ENCODE measurements at regions not wholly inside any gene's neighbourhood (a gene's known extent, or its start where the extent isn't known, plus 50 kb on each side); places are given as distances from the start of the nearest gene placed in this dataset.
"Not testable (repeated sequence)": the region's sequence is repeated elsewhere in the genome, so short reads cannot be mapped to it uniquely, and the experiment has no call there.

DNA sequence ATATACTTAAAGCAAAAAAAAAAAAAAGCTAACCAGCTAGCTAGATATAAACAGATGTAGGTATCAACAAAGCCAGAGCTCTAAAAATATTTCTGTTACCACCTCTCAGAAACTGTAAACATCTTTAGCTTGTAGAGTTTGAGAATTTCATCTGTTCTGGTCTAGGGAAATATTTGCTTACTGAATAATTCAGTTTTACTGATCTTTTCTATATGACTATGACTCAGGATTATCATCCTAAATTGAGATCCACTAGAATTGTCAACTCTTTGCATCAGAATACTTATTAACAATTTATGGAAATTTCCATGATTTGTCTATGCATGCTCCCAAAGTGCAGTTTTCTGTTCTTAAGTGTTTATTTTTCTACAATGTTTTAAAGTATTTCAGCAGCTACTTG lies 517.3 kb downstream of the DIPK2A start:
- no peak overlapping the region for H3K27ac Mint-ChIP-seq
- no peak for DNase-seq
- H3K36me3 Mint-ChIP-seq (ENCODE audit: low read depth) = no peaks in the 10 kb centered on the region
- H3K4me1 Mint-ChIP-seq = no peaks in the 10 kb centered on the region
- POLR2A ChIA-PET = no interaction called here
- no peak for ATAC-seq
- CTCF ChIA-PET = interaction anchor here (0.9 kb wide), 1 partner anchor 517 kb away, joined by 4 read pairs; no protein-coding TSS in a partner anchor
- no peaks in the 10 kb centered on the region for H3K9me3 Mint-ChIP-seq (ENCODE audit: low read depth)
- H3K27me3 Mint-ChIP-seq = peaks cover 2% of the 10 kb centered on the region
- no peak overlapping the region for H3K4me3 Mint-ChIP-seq
- intact Hi-C loops (cut with DNase I, micrococcal nuclease) = no loop called here

DNA sequence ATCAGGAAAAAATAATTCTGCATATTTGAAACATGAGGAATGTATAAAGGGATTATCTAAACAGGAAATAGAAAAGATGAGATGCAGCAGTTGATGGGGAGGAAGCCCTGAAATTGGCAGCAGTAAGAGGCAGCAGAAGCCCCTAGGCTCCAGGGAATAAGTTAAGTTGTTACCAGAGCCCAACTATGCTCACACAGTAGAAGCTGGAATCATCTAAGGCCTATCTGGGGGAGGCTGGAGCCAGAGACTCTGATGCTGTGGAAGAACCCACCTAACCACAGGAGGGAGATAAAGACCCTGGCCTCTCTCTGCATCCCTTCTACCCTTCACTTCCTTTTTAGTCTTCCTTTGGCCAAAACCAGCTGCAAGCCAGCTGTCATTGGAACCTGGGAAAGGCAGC lies 519.7 kb downstream of the DIPK2A start:
- Mint-ChIP-seq H3K36me3 (ENCODE audit: low read depth) (no peaks in the 10 kb centered on the region), H3K4me3 (no peak overlapping the region), H3K9me3 (ENCODE audit: low read depth) (no peaks in the 10 kb centered on the region), H3K4me1 (no peaks in the 10 kb centered on the region), H3K27me3 (peaks cover 2% of the 10 kb centered on the region), H3K27ac (no peak overlapping the region)
- ChIA-PET POLR2A (no interaction called here), CTCF (no interaction called here)
- ATAC-seq = no peak
- intact Hi-C loops (cut with DNase I, micrococcal nuclease) = no loop called here
- no peak for DNase-seq

DNA sequence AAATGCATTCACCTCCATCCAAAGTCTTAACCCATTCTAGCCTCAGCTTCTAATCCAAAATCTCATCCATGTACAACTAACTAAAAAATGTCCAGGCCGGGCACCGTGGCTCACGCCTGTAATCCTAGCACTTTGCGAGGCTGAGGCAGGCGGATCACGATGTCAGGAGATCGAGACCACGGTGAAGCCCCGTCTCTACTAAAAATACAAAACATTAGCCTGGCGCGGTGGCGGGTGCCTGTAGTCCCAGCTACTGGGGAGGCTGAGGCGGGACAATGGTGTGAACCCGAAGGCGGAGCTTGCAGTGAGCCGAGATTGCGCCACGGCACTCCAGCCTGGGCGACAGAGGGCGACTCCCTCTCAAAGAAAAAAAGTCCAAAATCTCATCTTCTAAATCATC lies 523.0 kb downstream of the DIPK2A start:
- POLR2A ChIA-PET; H3K36me3 Mint-ChIP-seq (ENCODE audit: low read depth); intact Hi-C loops (cut with DNase I, micrococcal nuclease); DNase-seq; H3K27me3 Mint-ChIP-seq; H3K4me3 Mint-ChIP-seq; H3K9me3 Mint-ChIP-seq (ENCODE audit: low read depth); H3K27ac Mint-ChIP-seq; H3K4me1 Mint-ChIP-seq; ATAC-seq: not testable (repeated sequence)
- CTCF ChIA-PET = interaction anchor here (0.6 kb wide), 1 partner anchor 33 kb away, joined by 3 read pairs; no protein-coding TSS in a partner anchor

DNA sequence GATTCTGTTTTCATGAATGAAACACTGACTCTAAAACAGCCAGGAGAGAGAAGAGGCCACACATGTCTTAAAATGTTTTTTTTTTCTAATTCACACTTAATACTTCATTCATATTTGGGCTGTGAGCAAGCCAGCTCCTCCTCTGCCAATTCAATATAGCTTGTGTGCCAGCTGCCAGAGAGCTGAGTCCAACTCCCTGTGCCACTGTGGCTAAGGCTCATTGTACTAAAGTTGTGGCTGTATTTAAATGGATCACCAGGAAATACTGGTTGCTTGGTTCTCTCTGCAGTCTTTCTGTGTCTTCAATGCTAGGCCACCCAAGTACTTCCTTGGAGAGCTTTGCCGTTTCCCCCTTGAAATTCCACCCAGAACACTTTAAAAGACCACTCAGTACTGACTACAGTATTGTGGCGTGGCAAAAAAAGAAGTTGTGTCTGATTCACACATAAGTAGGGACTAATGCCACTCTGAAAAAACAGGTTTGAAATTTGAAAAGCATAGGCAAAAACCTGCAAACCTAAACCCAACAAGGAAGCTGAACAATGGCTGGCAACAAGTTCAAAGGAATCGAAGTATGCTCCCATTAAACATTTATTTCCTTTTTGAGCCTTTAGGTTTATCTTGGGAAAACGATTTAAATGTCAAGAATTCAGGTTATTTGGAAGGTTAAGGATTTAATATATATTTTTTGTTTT lies 524.7 kb downstream of the DIPK2A start:
- H3K27me3 Mint-ChIP-seq = peaks cover 2% of the 10 kb centered on the region
- H3K36me3 Mint-ChIP-seq (ENCODE audit: low read depth) = no peaks in the 10 kb centered on the region
- H3K4me3 Mint-ChIP-seq = no peak overlapping the region
- intact Hi-C loops (cut with DNase I, micrococcal nuclease) = no loop called here
- H3K27ac Mint-ChIP-seq = no peak overlapping the region
- H3K4me1 Mint-ChIP-seq = no peaks in the 10 kb centered on the region
- no peak for ATAC-seq
- ChIA-PET POLR2A (no interaction called here), CTCF (no interaction called here)
- DNase-seq = no peak
- H3K9me3 Mint-ChIP-seq (ENCODE audit: low read depth) = no peaks in the 10 kb centered on the region

DNA sequence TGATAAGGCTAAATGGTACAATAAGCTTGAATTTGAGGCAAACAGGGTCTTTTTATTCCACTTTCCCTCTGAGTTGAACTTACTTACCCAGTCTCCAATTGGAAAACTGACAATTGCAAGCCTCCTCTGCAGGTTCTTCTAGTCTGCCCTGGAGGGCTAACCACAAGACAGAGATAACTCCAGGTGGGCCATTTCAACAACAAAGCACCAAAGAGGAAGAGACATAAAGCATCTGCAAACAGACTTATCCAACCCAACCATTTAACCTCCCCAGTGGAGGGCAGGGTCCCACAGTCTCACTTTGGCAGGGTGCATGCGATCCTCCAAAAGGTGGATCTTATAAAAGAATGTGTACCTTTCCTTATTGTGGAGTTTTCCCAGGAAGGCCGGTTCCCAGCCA lies 525.8 kb downstream of the DIPK2A start:
- Mint-ChIP-seq H3K4me3 (no peak overlapping the region), H3K27me3 (peaks cover 2% of the 10 kb centered on the region), H3K27ac (no peak overlapping the region), H3K9me3 (ENCODE audit: low read depth) (no peaks in the 10 kb centered on the region), H3K36me3 (ENCODE audit: low read depth) (no peaks in the 10 kb centered on the region), H3K4me1 (no peaks in the 10 kb centered on the region)
- no peak for ATAC-seq
- CTCF ChIA-PET = no interaction called here
- intact Hi-C loops (cut with DNase I, micrococcal nuclease) = no loop called here
- no peak for DNase-seq
- POLR2A ChIA-PET = no interaction called here

DNA sequence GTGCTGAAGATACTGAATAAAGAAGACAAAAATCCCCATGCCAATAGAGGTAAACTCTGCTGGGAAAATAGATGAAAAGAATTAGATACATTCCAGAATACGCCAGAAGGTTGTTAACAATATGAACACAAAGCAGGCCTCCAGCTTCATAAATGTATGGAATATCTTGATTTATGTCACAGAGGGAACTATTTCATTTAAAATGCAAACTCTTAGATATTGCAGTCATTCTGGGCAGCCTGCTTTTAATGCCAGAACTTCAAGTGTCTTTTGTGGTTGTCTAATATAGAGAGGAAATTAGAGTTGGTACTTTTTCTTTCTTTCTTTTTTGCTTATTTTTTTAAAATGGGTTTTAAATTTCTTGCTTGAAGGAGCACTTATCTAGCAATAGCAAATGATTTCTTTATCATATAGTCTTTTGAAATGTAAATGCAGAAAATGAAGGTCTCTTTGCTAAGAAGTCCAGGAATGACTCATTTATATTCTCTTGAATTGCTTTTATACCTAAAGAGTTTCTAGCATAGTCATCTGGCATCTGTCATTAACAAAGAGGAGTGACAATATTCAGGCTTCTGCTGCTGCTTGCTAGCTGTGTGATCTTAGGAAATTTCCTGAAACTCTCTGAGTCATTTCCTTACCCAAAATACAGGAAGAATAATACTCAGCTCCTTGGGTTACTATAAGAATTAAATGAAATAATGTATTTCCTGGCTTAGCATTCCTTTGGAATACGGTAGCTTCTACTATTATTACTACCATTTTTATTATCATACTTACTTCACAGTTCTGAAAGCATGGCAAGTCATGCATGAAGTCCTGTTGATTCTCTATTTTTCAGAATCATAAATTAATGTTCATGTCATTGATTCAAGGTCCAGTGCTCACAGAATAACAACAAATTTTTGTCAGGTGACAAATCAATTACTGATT lies 527.6 kb downstream of the DIPK2A start:
- intact Hi-C loops (cut with DNase I, micrococcal nuclease) = no loop called here
- no peak for DNase-seq
- H3K27ac Mint-ChIP-seq = no peak overlapping the region
- H3K36me3 Mint-ChIP-seq (ENCODE audit: low read depth) = no peaks in the 10 kb centered on the region
- no peak for ATAC-seq
- H3K27me3 Mint-ChIP-seq = peaks cover 2% of the 10 kb centered on the region
- no peaks in the 10 kb centered on the region for H3K4me1 Mint-ChIP-seq
- no peaks in the 10 kb centered on the region for H3K9me3 Mint-ChIP-seq (ENCODE audit: low read depth)
- CTCF ChIA-PET = no interaction called here
- H3K4me3 Mint-ChIP-seq = no peak overlapping the region
- POLR2A ChIA-PET = no interaction called here

DNA sequence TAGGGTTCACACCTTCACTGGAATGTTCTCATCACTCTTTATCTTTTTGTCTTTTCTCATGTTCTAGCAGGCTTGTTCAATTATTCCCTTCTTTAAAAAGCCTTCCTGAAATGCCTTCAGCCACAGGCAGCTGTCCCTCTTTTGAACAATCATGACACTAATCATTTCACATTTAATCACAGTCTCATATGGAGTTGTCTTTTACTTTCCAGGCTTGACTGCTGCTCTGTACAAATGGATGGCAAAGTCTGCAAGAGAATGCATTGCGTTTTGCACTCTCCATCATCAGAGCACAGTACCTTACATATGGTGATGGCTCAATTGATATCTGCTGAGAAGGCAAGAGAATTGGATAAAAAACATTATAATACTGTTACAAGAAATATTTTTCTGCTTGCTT lies 529.8 kb downstream of the DIPK2A start:
- Mint-ChIP-seq H3K9me3 (ENCODE audit: low read depth) (no peaks in the 10 kb centered on the region), H3K36me3 (ENCODE audit: low read depth) (no peaks in the 10 kb centered on the region), H3K4me1 (no peaks in the 10 kb centered on the region), H3K27me3 (peaks cover 2% of the 10 kb centered on the region), H3K27ac (no peak overlapping the region), H3K4me3 (no peak overlapping the region)
- ChIA-PET CTCF (no interaction called here), POLR2A (no interaction called here)
- ATAC-seq (no peak), DNase-seq (no peak)
- intact Hi-C loops (cut with DNase I, micrococcal nuclease) = no loop called here

DNA sequence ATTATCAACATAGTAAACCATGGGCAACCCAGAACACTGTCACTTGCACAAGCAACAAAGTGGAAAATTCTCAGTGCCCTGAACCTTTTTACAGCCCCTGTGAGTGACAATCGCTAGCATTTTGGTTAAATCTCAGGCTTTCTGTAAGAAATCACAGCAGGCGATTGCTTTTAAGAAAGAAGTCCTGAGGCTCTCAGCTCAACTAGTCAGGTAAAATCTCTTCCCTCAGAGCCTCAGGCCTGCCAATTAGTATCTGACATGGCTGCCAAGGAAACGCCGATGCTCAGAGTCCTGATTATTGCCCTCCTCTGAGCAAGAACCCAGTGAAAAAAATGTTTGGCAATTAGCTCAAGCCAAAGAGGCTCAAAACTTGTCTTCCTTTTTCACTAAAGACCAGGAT lies 530.8 kb downstream of the DIPK2A start:
- POLR2A ChIA-PET = no interaction called here
- CTCF ChIA-PET = no interaction called here
- Mint-ChIP-seq H3K36me3 (ENCODE audit: low read depth) (no peaks in the 10 kb centered on the region), H3K4me1 (no peaks in the 10 kb centered on the region), H3K9me3 (ENCODE audit: low read depth) (no peaks in the 10 kb centered on the region), H3K27me3 (peaks cover 2% of the 10 kb centered on the region), H3K4me3 (no peak overlapping the region), H3K27ac (no peak overlapping the region)
- DNase-seq (no peak), ATAC-seq (no peak)
- intact Hi-C loops (cut with DNase I, micrococcal nuclease) = no loop called here

DNA sequence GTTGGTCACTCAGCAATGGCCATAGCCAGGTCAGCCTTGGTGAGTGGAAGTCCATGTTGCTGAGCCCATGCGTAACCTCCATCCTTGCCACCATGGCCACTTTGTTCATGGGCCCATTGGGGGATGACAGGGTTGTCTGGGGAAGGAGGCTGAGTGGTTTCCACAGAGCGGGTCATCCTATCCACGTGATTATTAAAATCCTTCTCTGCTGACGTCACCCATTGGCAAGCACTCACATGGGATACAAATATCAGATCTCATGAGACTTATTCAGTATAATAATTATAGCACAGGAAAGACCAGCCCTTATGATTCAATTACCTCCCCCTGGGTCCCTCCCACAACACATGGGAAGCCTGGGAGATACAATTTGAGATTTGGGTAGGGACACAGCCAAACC lies 534.8 kb downstream of the DIPK2A start:
- H3K4me3 Mint-ChIP-seq; H3K27me3 Mint-ChIP-seq; H3K36me3 Mint-ChIP-seq (ENCODE audit: low read depth); H3K9me3 Mint-ChIP-seq (ENCODE audit: low read depth); H3K4me1 Mint-ChIP-seq; CTCF ChIA-PET; intact Hi-C loops (cut with DNase I, micrococcal nuclease); H3K27ac Mint-ChIP-seq; DNase-seq; ATAC-seq; POLR2A ChIA-PET: not testable (repeated sequence)

DNA sequence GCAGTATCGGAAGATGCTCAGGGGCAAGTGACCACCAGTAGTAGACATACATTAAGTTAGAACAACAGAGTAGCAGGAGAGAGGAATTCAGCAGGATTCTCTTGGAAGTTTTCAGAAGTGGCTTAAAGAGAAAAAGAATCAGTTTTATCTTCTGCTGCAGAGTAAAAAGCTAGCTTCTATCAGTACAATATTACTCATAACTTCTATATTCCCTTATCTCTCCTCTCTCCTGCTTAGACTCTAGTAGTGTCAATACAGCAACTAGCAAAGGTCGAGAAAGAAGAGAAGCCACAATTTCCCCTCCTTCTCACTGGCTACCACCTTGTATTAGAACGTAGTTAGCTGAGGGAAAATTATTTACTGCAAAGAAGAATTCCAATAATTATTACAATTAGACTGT lies 539.7 kb downstream of the DIPK2A start:
- Mint-ChIP-seq H3K27me3 (no peaks in the 10 kb centered on the region), H3K4me1 (no peaks in the 10 kb centered on the region), H3K36me3 (ENCODE audit: low read depth) (no peaks in the 10 kb centered on the region), H3K27ac (no peak overlapping the region), H3K9me3 (ENCODE audit: low read depth) (no peaks in the 10 kb centered on the region), H3K4me3 (no peak overlapping the region)
- intact Hi-C loops (cut with DNase I, micrococcal nuclease) = no loop called here
- ATAC-seq (no peak), DNase-seq (no peak)
- POLR2A ChIA-PET = interaction anchor here (0.7 kb wide), 1 partner anchor 273 kb away, joined by 4 read pairs; no protein-coding TSS in a partner anchor
- CTCF ChIA-PET = no interaction called here

DNA sequence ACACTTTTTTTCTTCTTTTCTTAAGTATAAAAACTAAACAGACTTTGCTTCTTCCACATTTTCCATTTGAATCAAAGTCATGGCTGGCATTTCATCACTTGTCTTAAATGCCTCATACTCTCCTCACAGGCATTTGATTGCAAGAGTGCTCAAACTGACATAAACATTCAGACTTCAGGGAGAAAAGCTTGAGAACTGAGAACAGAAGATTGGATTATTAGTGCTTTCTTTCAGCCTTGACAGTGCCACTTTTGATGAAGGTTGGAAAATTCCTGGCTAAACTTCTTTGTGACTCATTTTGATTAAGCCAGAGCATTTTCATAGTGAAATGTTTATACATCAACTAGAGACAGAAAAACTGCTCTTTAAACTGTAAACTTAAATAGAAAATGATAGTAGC lies 544.4 kb downstream of the DIPK2A start:
- no peaks in the 10 kb centered on the region for H3K9me3 Mint-ChIP-seq (ENCODE audit: low read depth)
- H3K27ac Mint-ChIP-seq = no peak overlapping the region
- H3K36me3 Mint-ChIP-seq (ENCODE audit: low read depth) = no peaks in the 10 kb centered on the region
- H3K4me3 Mint-ChIP-seq = no peak overlapping the region
- ChIA-PET CTCF (no interaction called here), POLR2A (no interaction called here)
- DNase-seq (no peak), ATAC-seq (no peak)
- peaks cover 7% of the 10 kb centered on the region for H3K27me3 Mint-ChIP-seq
- intact Hi-C loops (cut with DNase I, micrococcal nuclease) = no loop called here
- H3K4me1 Mint-ChIP-seq = no peaks in the 10 kb centered on the region

DNA sequence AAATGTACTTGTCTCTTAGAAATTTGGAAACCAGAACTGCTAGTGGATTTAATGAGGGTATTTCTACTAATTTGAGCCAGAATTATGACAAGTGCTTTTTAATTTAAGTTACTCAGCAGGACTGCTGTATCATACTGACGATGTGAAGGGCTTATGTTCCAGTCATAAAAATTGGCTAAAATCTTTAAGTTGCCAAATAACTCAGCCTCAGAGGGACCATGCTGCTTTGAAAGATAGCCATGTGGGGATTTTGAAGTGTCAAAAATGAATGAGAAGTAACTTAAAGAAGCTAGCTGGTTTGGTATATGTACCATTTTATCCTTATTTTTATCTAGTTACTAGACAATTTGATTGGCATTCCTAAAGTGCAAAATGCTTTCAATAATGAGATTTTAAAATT lies 545.0 kb downstream of the DIPK2A start:
- Mint-ChIP-seq H3K27me3 (peaks cover 7% of the 10 kb centered on the region), H3K4me3 (no peak overlapping the region), H3K4me1 (no peaks in the 10 kb centered on the region), H3K9me3 (ENCODE audit: low read depth) (no peaks in the 10 kb centered on the region), H3K36me3 (ENCODE audit: low read depth) (no peaks in the 10 kb centered on the region), H3K27ac (no peak overlapping the region)
- intact Hi-C loops (cut with DNase I, micrococcal nuclease) = no loop called here
- no peak for ATAC-seq
- CTCF ChIA-PET = no interaction called here
- DNase-seq = no peak
- POLR2A ChIA-PET = no interaction called here

All from activated CD4-positive, alpha-beta T cell treated with anti-CD3 and anti-CD28 coated beads for 36 hours (primary cell).